Skeletal muscle tissue (tissue), 3 donors: ENCODE measurements at regions not wholly inside any gene's neighbourhood (a gene's known extent, or its start where the extent isn't known, plus 50 kb on each side); places are given as distances from the start of the nearest gene placed in this dataset.

ENCODE experiments used
- H3K27ac ChIP-seq: one replicate; pipeline ENCODE4 v1.7.0; 2013; ENCODE audit warnings: mild to moderate bottlenecking, low read depth, low read length, inconsistent platforms
- H3K27me3 ChIP-seq, 3 donors: one replicate each; pipeline ENCODE4 v1.7.0; 2013; ENCODE audit warnings: low read length in 3 of 3; ENCODE audit not compliant: control insufficient read depth in 3 of 3, insufficient read depth in 3 of 3
- H3K36me3 ChIP-seq, 3 donors: one replicate each; pipeline ENCODE4 v1.7.0; 2013; ENCODE audit warnings: low read length in 3 of 3; ENCODE audit not compliant: control insufficient read depth in 3 of 3, insufficient read depth in 3 of 3
- H3K4me1 ChIP-seq, 3 donors: one replicate each; pipeline ENCODE4 v1.7.0; 2013; ENCODE audit warnings: low read length in 3 of 3, mild to moderate bottlenecking in 3 of 3; ENCODE audit not compliant: control insufficient read depth in 3 of 3, insufficient read depth in 3 of 3
- H3K4me3 ChIP-seq, 3 donors: one replicate each; pipeline ENCODE4 v1.7.0; 2013; ENCODE audit warnings: low read length in 3 of 3
- H3K9ac ChIP-seq, 3 donors: one replicate each; pipeline ENCODE4 v1.7.0; 2013; ENCODE audit warnings: low read length in 3 of 3, mild to moderate bottlenecking in 3 of 3, moderate library complexity in 2 of 3, low read depth in 1 of 3
- H3K9me3 ChIP-seq, 3 donors: one replicate each; pipeline ENCODE4 v1.7.0; 2013; ENCODE audit warnings: low read length in 3 of 3; ENCODE audit not compliant: control insufficient read depth in 3 of 3
- donor health status: Osteomylitis.

GRCh38 chr20:40245829-40246228 lies 443.2 kb downstream of the MAFB start:
- Histone ChIP-seq H3K9me3 (no peaks in the 10 kb centered on the region), H3K4me3 (no peak overlapping the region), H3K36me3 (no peaks in the 10 kb centered on the region), H3K27me3 (no peaks in the 10 kb centered on the region), H3K27ac (no peak overlapping the region), H3K4me1 (no peaks in the 10 kb centered on the region), H3K9ac (no peak overlapping the region)

GRCh38 chr20:40244286-40244685 lies 444.8 kb downstream of the MAFB start:
- Histone ChIP-seq H3K36me3 (no peaks in the 10 kb centered on the region), H3K4me1 (no peaks in the 10 kb centered on the region), H3K9me3 (no peaks in the 10 kb centered on the region), H3K27ac (no peak overlapping the region), H3K4me3 (no peak overlapping the region), H3K27me3 (no peaks in the 10 kb centered on the region), H3K9ac (no peak overlapping the region)

GRCh38 chr20:40241596-40242343 lies 447.3 kb downstream of the MAFB start:
- Histone ChIP-seq H3K36me3 (no peaks in the 10 kb centered on the region), H3K4me3 (no peak overlapping the region), H3K9me3 (no peaks in the 10 kb centered on the region), H3K9ac (no peak overlapping the region), H3K27me3 (no peaks in the 10 kb centered on the region), H3K4me1 (no peaks in the 10 kb centered on the region), H3K27ac (no peak overlapping the region)

- H3K4me3 ChIP-seq: no peak overlapping the region
- no peaks in the 10 kb centered on the region for H3K27me3 ChIP-seq
- no peaks in the 10 kb centered on the region for H3K36me3 ChIP-seq
- H3K27ac ChIP-seq: no peak overlapping the region
- no peak overlapping the region for H3K9ac ChIP-seq
- H3K4me1 ChIP-seq: no peaks in the 10 kb centered on the region
- H3K9me3 ChIP-seq: no peaks in the 10 kb centered on the region
Measured at GRCh38 chr20:40238511-40238910, 450.5 kb downstream of the MAFB start.

- Histone ChIP-seq H3K4me1 (peaks cover 0 to 3% (median 0%) of the 10 kb centered on the region in 3 donors), H3K9me3 (no peaks in the 10 kb centered on the region), H3K36me3 (no peaks in the 10 kb centered on the region), H3K27ac (no peak overlapping the region), H3K9ac (no peak overlapping the region), H3K4me3 (no peak overlapping the region), H3K27me3 (no peaks in the 10 kb centered on the region)
Measured at GRCh38 chr20:40234593-40234992, 454.4 kb downstream of the MAFB start.

GRCh38 chr20:40233406-40233805 lies 455.6 kb downstream of the MAFB start:
- H3K4me1 ChIP-seq: peaks cover 0 to 3% (median 0%) of the 10 kb centered on the region in 3 donors
- no peaks in the 10 kb centered on the region for H3K27me3 ChIP-seq
- no peaks in the 10 kb centered on the region for H3K36me3 ChIP-seq
- H3K9ac ChIP-seq: no peak overlapping the region
- H3K9me3 ChIP-seq: no peaks in the 10 kb centered on the region
- H3K4me3 ChIP-seq: no peak overlapping the region
- no peak overlapping the region for H3K27ac ChIP-seq

GRCh38 chr20:40232756-40233155 lies 456.3 kb downstream of the MAFB start:
- H3K27ac ChIP-seq: no peak overlapping the region
- no peak overlapping the region for H3K9ac ChIP-seq
- no peaks in the 10 kb centered on the region for H3K36me3 ChIP-seq
- H3K9me3 ChIP-seq: no peaks in the 10 kb centered on the region
- H3K4me1 ChIP-seq: peaks cover 0 to 3% (median 0%) of the 10 kb centered on the region in 3 donors
- H3K4me3 ChIP-seq: no peak overlapping the region
- H3K27me3 ChIP-seq: no peaks in the 10 kb centered on the region

- Histone ChIP-seq H3K4me1 (peaks cover 0 to 3% (median 0%) of the 10 kb centered on the region in 3 donors), H3K36me3 (no peaks in the 10 kb centered on the region), H3K27ac (no peak overlapping the region), H3K9me3 (no peaks in the 10 kb centered on the region), H3K27me3 (no peaks in the 10 kb centered on the region), H3K4me3 (no peak overlapping the region), H3K9ac (no peak overlapping the region)
Measured at GRCh38 chr20:40232273-40232672, 456.8 kb downstream of the MAFB start.

- no peaks in the 10 kb centered on the region for H3K9me3 ChIP-seq
- H3K27ac ChIP-seq: no peak overlapping the region
- H3K4me1 ChIP-seq: peaks cover 0 to 3% (median 0%) of the 10 kb centered on the region in 3 donors
Measured at GRCh38 chr20:40230486-40230885, 458.6 kb downstream of the MAFB start.

GRCh38 chr20:40225596-40225995 lies 463.4 kb downstream of the MAFB start:
- H3K9ac ChIP-seq: no peak overlapping the region
- H3K4me3 ChIP-seq: no peak overlapping the region
- H3K36me3 ChIP-seq: no peaks in the 10 kb centered on the region
- H3K27ac ChIP-seq: no peak overlapping the region
- no peaks in the 10 kb centered on the region for H3K4me1 ChIP-seq
- H3K9me3 ChIP-seq: no peaks in the 10 kb centered on the region
- no peaks in the 10 kb centered on the region for H3K27me3 ChIP-seq

More at GRCh38 chr20:40230486-40230885, 458.6 kb downstream of the MAFB start:
- H3K27me3 ChIP-seq: no peaks in the 10 kb centered on the region
- no peaks in the 10 kb centered on the region for H3K36me3 ChIP-seq
- no peak overlapping the region for H3K9ac ChIP-seq
- H3K4me3 ChIP-seq: no peak overlapping the region
